ENCODE measurements at regions not wholly inside any gene's neighbourhood (a gene's known extent, or its start where the extent isn't known, plus 50 kb on each side); places are given as distances from the start of the nearest gene placed in this dataset.

DNA sequence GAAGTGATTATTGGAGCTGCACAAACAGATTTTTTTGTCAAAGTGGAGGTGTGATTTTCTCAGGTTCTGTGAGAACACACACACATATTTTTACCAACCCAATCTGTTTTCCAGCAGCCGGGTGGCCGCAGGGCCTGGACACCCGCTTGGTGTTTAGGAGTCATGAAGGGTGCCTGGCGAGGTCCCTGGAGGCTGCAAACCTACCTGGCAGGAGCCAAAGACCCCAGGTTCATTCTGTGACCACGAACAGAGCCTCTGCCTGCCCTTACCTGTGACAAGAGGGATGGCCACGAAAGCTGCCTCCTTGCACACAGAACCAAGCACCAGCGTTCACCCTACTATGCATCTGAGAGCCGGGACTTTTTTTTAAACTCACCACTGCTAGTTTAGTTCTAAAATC lies 64.3 kb upstream of the ID2 start:
- Mint-ChIP-seq H3K4me3 (no peak overlapping the region), H3K27ac (no peak overlapping the region), H3K4me1 (peaks cover 3% of the 10 kb centered on the region), H3K9me3 (peaks cover 0 to 4% (median 0%) of the 10 kb centered on the region in 7 donors), H3K36me3 (no peaks in the 10 kb centered on the region), H3K27me3 (ENCODE audit: low read depth in 3 of 3) (peaks cover 6 to 15% (median 11%) of the 10 kb centered on the region in 3 donors)
- no peaks in the 10 kb centered on the region for H3K36me3 ChIP-seq (replicated peaks in 1 of 2; ENCODE audit: control insufficient read depth in 1 of 2, insufficient read depth in 2 of 2, low read length in 2 of 2)
- no peaks in the 10 kb centered on the region for H3K4me1 ChIP-seq (ENCODE audit: control insufficient read depth in 1 of 2, insufficient read depth in 2 of 2, low read length in 2 of 2)
- TF ChIP-seq, protein P1, sequence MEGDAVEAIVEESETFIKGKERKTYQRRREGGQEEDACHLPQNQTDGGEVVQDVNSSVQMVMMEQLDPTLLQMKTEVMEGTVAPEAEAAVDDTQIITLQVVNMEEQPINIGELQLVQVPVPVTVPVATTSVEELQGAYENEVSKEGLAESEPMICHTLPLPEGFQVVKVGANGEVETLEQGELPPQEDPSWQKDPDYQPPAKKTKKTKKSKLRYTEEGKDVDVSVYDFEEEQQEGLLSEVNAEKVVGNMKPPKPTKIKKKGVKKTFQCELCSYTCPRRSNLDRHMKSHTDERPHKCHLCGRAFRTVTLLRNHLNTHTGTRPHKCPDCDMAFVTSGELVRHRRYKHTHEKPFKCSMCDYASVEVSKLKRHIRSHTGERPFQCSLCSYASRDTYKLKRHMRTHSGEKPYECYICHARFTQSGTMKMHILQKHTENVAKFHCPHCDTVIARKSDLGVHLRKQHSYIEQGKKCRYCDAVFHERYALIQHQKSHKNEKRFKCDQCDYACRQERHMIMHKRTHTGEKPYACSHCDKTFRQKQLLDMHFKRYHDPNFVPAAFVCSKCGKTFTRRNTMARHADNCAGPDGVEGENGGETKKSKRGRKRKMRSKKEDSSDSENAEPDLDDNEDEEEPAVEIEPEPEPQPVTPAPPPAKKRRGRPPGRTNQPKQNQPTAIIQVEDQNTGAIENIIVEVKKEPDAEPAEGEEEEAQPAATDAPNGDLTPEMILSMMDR (IDR thresholded peaks at IDR 0.05) = no peak
- no peaks in the 10 kb centered on the region for H3K27me3 ChIP-seq (ENCODE audit: control insufficient read depth in 2 of 2, insufficient read depth in 2 of 2, low read length in 2 of 2)
- DNase-seq = no peak
- no peak overlapping the region for H3K4me2 ChIP-seq (replicated peaks; ENCODE audit: extremely low read depth, low read length, poor library complexity, severe bottlenecking)
- no peaks in the 10 kb centered on the region for H3K79me2 ChIP-seq (ENCODE audit: insufficient read depth, low read length)
- WGBS (ENCODE audit: insufficient coverage) = 100% methylated on average over 2 of the region's 8 CpGs
- intact Hi-C loops (cut with micrococcal nuclease) = no loop called here
- H4K20me1 ChIP-seq (ENCODE audit: insufficient read depth, low read length) = no peaks in the 10 kb centered on the region
- no peak overlapping the region for H3K4me3 ChIP-seq (replicated peaks in 1 of 3; ENCODE audit: low read depth in 2 of 3, low read length in 3 of 3)
- no peaks in the 10 kb centered on the region for H3K9me3 ChIP-seq (replicated peaks in 1 of 2; ENCODE audit: control insufficient read depth in 1 of 2, insufficient read depth in 1 of 2, low read length in 2 of 2)
- no peak overlapping the region for H3K27ac ChIP-seq (ENCODE audit: low read depth in 1 of 2, low read length in 2 of 2)
- no peak overlapping the region for H3K9ac ChIP-seq (ENCODE audit: insufficient read depth, low read length, poor library complexity, severe bottlenecking)
- no peak overlapping the region for H2AFZ ChIP-seq (ENCODE audit: insufficient read depth, low read depth, low read length, poor library complexity, severe bottlenecking)

- Mint-ChIP-seq H3K4me1 (peaks cover 10% of the 10 kb centered on the region), H3K4me3 (no peak overlapping the region), H3K9me3 (peaks cover 0 to 4% (median 0%) of the 10 kb centered on the region in 7 donors), H3K36me3 (no peaks in the 10 kb centered on the region), H3K27ac (no peak overlapping the region), H3K27me3 (ENCODE audit: low read depth in 3 of 3) (peaks cover 9 to 21% (median 15%) of the 10 kb centered on the region in 3 donors)
- TF ChIP-seq, protein P1 (IDR thresholded peaks at IDR 0.05) = no peak
- WGBS (ENCODE audit: insufficient coverage) = 97% methylated on average over 5 of the region's 5 CpGs
- Histone ChIP-seq H4K20me1 (ENCODE audit: insufficient read depth, low read length) (no peaks in the 10 kb centered on the region), H3K9ac (ENCODE audit: insufficient read depth, low read length, poor library complexity, severe bottlenecking) (no peak overlapping the region), H3K36me3 (replicated peaks in 1 of 2; ENCODE audit: control insufficient read depth in 1 of 2, insufficient read depth in 2 of 2, low read length in 2 of 2) (no peaks in the 10 kb centered on the region), H3K9me3 (replicated peaks in 1 of 2; ENCODE audit: control insufficient read depth in 1 of 2, insufficient read depth in 1 of 2, low read length in 2 of 2) (no peaks in the 10 kb centered on the region), H2AFZ (ENCODE audit: insufficient read depth, low read depth, low read length, poor library complexity, severe bottlenecking) (no peak overlapping the region), H3K4me1 (ENCODE audit: control insufficient read depth in 1 of 2, insufficient read depth in 2 of 2, low read length in 2 of 2) (no peaks in the 10 kb centered on the region), H3K27ac (ENCODE audit: low read depth in 1 of 2, low read length in 2 of 2) (no peak overlapping the region), H3K27me3 (ENCODE audit: control insufficient read depth in 2 of 2, insufficient read depth in 2 of 2, low read length in 2 of 2) (no peaks in the 10 kb centered on the region), H3K4me2 (replicated peaks; ENCODE audit: extremely low read depth, low read length, poor library complexity, severe bottlenecking) (no peak overlapping the region), H3K79me2 (ENCODE audit: insufficient read depth, low read length) (no peaks in the 10 kb centered on the region), H3K4me3 (replicated peaks in 1 of 3; ENCODE audit: low read depth in 2 of 3, low read length in 3 of 3) (no peak overlapping the region)
- no peak for DNase-seq
- intact Hi-C loops (cut with micrococcal nuclease) = no loop called here
Observed at GRCh38 chr2:8619071-8619470, 62.8 kb upstream of the ID2 start.

All from CD14-positive monocyte (primary cell).